ENCODE measurements at regions not wholly inside any gene's neighbourhood (a gene's known extent, or its start where the extent isn't known, plus 50 kb on each side); places are given as distances from the start of the nearest gene placed in this dataset.
"Not testable (repeated sequence)": the region's sequence is repeated elsewhere in the genome, so short reads cannot be mapped to it uniquely, and the experiment has no call there.

GRCh38 chr12:62168411-62168810, 91.8 kb upstream of the USP15 start:
- DNase-seq = no peak

- no peak for DNase-seq
Measured at GRCh38 chr12:62170241-62170640, 90.0 kb upstream of the USP15 start.

- DNase-seq = no peak
Measured at GRCh38 chr12:62190689-62191490, 69.3 kb upstream of the USP15 start.

- no peak for DNase-seq
Measured at GRCh38 chr12:62191491-62192179, 68.6 kb upstream of the USP15 start.

- peak; percentile 29 to 68 for DNase-seq
Measured at GRCh38 chr12:62192180-62192902, 67.9 kb upstream of the USP15 start.

GRCh38 chr12:62192903-62193250, 67.3 kb upstream of the USP15 start:
- DNase-seq = no peak

- DNase-seq = no peak
Measured at GRCh38 chr12:62194031-62194430, 66.2 kb upstream of the USP15 start.

- no peak for DNase-seq
Measured at GRCh38 chr12:62194616-62195015, 65.6 kb upstream of the USP15 start.

- DNase-seq = no peak
Measured at GRCh38 chr12:62196146-62196545, 64.1 kb upstream of the USP15 start.

- not testable (repeated sequence) for DNase-seq
Measured at GRCh38 chr12:62202861-62203260, 57.3 kb upstream of the USP15 start.

- DNase-seq = no peak
Measured at GRCh38 chr12:62205346-62205745, 54.9 kb upstream of the USP15 start.

- no peak for DNase-seq
Measured at GRCh38 chr12:62207248-62207647, 53.0 kb upstream of the USP15 start.

Data from SW 1271 (cell line).